WERI-Rb-1 (cell line): ENCODE measurements at regions not wholly inside any gene's neighbourhood (a gene's known extent, or its start where the extent isn't known, plus 50 kb on each side); places are given as distances from the start of the nearest gene placed in this dataset.

ENCODE experiments used
- DNase-seq: peaks from one replicate; pipeline ENCODE4 v3.0.0-alpha.2; 2020
- H3K27ac ChIP-seq: fragments of 250-450 bp; sonication (Bioruptor Pico); 2 replicates; pipeline ENCODE4 v1.5.1; 2020; ENCODE audit warnings: mild to moderate bottlenecking, moderate library complexity
- H3K27me3 ChIP-seq: fragments of 250-450 bp; sonication (Bioruptor Pico); 2 replicates; pipeline ENCODE4 v1.5.1; 2021; ENCODE audit warnings: mild to moderate bottlenecking, low read depth, moderate library complexity; ENCODE audit not compliant: insufficient read depth, severe bottlenecking
- H3K36me3 ChIP-seq: fragments of 250-450 bp; sonication (Bioruptor Pico); 2 replicates; pipeline ENCODE4 v1.5.1; 2020; ENCODE audit warnings: mild to moderate bottlenecking, moderate library complexity
- H3K4me3 ChIP-seq: 2 replicates; pipeline ENCODE4 v1.5.1; 2011; ENCODE audit warnings: low read depth, mild to moderate bottlenecking, control low read depth, low read length
- H3K9me3 ChIP-seq: fragments of 250-450 bp; sonication (Bioruptor Pico); 2 replicates; pipeline ENCODE4 v1.5.1; 2021; ENCODE audit warnings: mild to moderate bottlenecking, moderate library complexity; ENCODE audit not compliant: severe bottlenecking
- TF ChIP-seq, protein P1 (sequence below): IDR thresholded peaks from 2 replicates; pipeline ENCODE4 v1.5.1; 2011; ENCODE audit warnings: low read depth, mild to moderate bottlenecking, control low read depth, inconsistent platforms, low read length

DNA sequence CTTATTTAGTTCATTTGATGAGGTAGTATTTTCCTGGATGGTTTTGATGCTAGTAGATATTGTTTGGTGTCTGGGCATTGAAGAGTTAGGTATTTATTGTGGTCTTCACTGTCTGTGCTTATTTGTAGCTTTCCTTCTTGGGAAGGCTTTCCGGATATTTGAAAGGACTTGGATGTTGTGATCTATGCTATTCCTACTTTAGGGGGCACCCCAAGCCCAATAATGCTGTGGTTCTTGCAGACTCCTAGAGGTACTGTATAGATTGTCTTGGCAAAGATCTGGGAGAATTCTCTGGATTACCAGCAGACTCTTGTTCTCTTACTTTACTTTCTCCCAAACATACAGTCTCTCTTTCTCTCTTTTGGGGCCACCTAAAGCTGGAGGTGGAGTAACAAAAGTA, 315.7 kb downstream of the MAT2B start:
- no peak overlapping the region for H3K27ac ChIP-seq
- no peaks in the 10 kb centered on the region for H3K36me3 ChIP-seq
- no peak overlapping the region for H3K4me3 ChIP-seq
- no peaks in the 10 kb centered on the region for H3K9me3 ChIP-seq
- no peaks in the 10 kb centered on the region for H3K27me3 ChIP-seq
- TF ChIP-seq, protein P1, sequence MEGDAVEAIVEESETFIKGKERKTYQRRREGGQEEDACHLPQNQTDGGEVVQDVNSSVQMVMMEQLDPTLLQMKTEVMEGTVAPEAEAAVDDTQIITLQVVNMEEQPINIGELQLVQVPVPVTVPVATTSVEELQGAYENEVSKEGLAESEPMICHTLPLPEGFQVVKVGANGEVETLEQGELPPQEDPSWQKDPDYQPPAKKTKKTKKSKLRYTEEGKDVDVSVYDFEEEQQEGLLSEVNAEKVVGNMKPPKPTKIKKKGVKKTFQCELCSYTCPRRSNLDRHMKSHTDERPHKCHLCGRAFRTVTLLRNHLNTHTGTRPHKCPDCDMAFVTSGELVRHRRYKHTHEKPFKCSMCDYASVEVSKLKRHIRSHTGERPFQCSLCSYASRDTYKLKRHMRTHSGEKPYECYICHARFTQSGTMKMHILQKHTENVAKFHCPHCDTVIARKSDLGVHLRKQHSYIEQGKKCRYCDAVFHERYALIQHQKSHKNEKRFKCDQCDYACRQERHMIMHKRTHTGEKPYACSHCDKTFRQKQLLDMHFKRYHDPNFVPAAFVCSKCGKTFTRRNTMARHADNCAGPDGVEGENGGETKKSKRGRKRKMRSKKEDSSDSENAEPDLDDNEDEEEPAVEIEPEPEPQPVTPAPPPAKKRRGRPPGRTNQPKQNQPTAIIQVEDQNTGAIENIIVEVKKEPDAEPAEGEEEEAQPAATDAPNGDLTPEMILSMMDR: no peak
- DNase-seq: peak; percentile 11

DNA sequence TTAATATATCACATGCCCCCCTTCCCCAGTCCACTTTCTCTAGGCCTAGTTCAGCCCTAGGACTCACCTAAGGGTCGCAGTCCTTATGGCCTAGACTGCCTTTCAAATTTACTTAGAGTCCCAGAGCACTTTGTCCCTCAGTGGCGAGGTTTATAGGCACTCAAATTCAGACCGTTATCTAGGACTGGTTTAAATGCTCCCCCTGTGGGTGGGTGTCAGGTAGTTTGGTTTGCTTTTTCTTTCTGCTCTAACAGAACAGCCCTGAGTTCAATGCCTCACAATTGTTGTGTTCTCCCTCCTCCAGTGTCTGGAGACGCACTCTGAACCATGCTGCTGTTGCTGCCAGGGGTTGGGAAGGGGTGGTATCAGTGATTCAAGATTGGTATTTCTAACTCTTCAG, 317.1 kb downstream of the MAT2B start:
- no peaks in the 10 kb centered on the region for H3K9me3 ChIP-seq
- H3K27ac ChIP-seq: no peak overlapping the region
- DNase-seq: no peak
- no peaks in the 10 kb centered on the region for H3K36me3 ChIP-seq
- no peaks in the 10 kb centered on the region for H3K27me3 ChIP-seq
- TF ChIP-seq, protein P1: no peak
- H3K4me3 ChIP-seq: no peak overlapping the region

DNA sequence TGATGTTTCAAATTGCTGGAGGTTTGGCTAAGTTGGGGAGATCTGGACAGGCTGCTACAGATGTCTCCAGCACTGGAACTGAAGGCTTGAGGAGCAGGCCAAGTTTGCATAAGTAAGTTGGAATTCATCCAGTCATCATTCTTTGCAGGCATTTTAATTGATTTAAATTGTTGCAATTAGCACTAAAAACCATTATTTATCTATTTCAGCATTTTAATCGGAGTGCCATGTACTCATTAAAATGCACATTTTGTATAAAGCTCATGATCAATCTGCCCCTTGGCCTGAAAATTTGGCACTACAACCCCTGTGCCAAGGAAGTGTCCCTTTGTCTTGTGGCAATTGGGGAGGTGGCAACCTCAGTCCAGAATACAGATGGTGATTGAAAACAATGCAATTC, 320.2 kb downstream of the MAT2B start:
- H3K9me3 ChIP-seq: no peaks in the 10 kb centered on the region
- no peak overlapping the region for H3K27ac ChIP-seq
- H3K36me3 ChIP-seq: no peaks in the 10 kb centered on the region
- no peak overlapping the region for H3K4me3 ChIP-seq
- H3K27me3 ChIP-seq: no peaks in the 10 kb centered on the region
- TF ChIP-seq, protein P1: no peak
- DNase-seq: no peak

DNA sequence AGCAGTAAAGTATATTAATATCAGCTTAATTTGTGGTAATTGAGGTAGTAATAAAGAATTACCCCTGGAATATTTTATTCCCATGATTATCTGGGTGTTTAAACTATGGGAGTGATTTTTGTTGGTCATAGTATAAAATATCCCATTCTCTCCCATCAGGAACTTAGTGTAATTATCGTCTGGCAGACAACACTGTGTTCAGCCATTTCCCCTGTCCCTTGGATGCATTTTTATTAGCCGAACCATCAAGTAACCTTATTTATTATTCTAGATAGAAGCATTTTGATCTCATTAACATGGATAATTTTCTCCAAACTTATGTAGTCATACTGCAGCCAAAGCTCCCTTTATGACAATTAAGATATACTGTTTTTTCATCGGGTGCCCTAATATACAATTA, 320.8 kb downstream of the MAT2B start:
- DNase-seq: no peak
- Histone ChIP-seq H3K9me3 (no peaks in the 10 kb centered on the region), H3K27me3 (no peaks in the 10 kb centered on the region), H3K27ac (no peak overlapping the region), H3K4me3 (no peak overlapping the region), H3K36me3 (no peaks in the 10 kb centered on the region)
- TF ChIP-seq, protein P1: no peak

DNA sequence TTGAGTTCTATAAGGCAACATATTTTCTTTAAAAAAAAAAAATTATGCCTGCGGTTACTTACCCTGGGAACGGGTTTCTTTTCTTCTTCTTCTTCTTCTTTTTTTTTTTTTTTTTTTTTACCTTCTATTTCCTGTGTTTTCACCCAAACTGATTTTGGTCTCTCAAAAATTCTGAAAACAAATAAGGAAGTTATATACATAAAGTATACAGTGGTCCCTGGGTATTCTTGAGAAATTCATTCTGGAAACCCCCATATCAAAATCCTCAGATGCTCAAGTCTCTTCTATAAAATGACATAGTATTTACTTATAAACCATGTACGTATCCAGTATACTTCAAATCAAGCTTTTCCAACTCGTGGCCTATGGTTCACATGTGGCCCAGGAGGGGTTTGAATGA, 326.7 kb downstream of the MAT2B start:
- no peaks in the 10 kb centered on the region for H3K27me3 ChIP-seq
- no peak overlapping the region for H3K27ac ChIP-seq
- TF ChIP-seq, protein P1: no peak
- no peak overlapping the region for H3K4me3 ChIP-seq
- H3K9me3 ChIP-seq: no peaks in the 10 kb centered on the region
- no peak for DNase-seq
- no peaks in the 10 kb centered on the region for H3K36me3 ChIP-seq

DNA sequence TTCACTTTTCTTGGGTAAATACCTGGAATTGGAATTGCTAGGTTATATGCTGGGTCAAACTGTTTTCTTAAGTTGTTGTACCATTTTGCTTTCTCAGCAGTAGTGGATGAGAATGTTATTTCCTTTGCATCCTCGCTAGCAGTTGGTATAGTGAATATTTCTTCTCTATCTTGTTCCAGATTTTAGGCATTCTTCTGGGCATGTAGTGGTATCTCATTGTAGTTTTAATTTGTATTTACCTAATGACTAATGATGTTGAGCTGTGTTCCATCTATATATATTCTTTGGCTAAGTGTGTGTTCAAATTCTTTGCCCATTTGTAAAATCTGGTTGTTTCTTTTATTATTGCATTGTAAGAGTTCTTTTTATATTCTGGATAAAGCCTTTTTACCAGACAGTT, 333.3 kb downstream of the MAT2B start:
- H3K27ac ChIP-seq: no peak overlapping the region

More for the DNA sequence above, 333.3 kb downstream of the MAT2B start:
- Histone ChIP-seq H3K27me3 (no peaks in the 10 kb centered on the region), H3K9me3 (no peaks in the 10 kb centered on the region), H3K36me3 (no peaks in the 10 kb centered on the region), H3K4me3 (no peak overlapping the region)
- TF ChIP-seq, protein P1: no peak
- DNase-seq: no peak
